AG04450 (cell line): ENCODE measurements at regions not wholly inside any gene's neighbourhood (a gene's known extent, or its start where the extent isn't known, plus 50 kb on each side); places are given as distances from the start of the nearest gene placed in this dataset.

Source experiments
- CTCF ChIA-PET: fragments of 300-600, 350-600 bp; formaldehyde crosslinking; extraction: SDS; loops from one replicate; lab custom pipeline; 2022; ENCODE audit warnings: antibody characterized with exemption, inconsistent platforms; lab: Charles Lee
- POLR2A ChIA-PET: fragments of 350-600 bp; formaldehyde crosslinking; extraction: SDS; loops from one replicate; lab custom pipeline; 2021; ENCODE audit warnings: antibody characterized with exemption, inconsistent platforms; lab: Yijun Ruan, JAX
- DNase-seq: peaks from one replicate; pipeline ENCODE4 v3.0.0-alpha.2; 2011; ENCODE audit warnings: low read depth, low spot score
- H3K27ac ChIP-seq: one replicate; pipeline ENCODE4 v1.5.1; 2012; ENCODE audit warnings: low read depth, low read length, control low read depth
- H3K27me3 ChIP-seq: one replicate; pipeline ENCODE4 v1.6.0; 2012; ENCODE audit warnings: low read length; ENCODE audit not compliant: control insufficient read depth, insufficient read depth
- H3K4me3 ChIP-seq: 2 replicates; pipeline ENCODE4 v1.5.1; 2011; ENCODE audit warnings: mild to moderate bottlenecking, low read depth, low read length, control low read depth
- H3K9me3 ChIP-seq: 2 replicates; pipeline ENCODE4 v1.5.1; 2012; ENCODE audit warnings: low read length; ENCODE audit not compliant: control insufficient read depth, insufficient read depth
- CTCF ChIP-seq: IDR thresholded peaks from 2 replicates; pipeline ENCODE4 v1.5.1; 2011; ENCODE audit warnings: low read depth, low read length, control low read depth, inconsistent platforms

GRCh38 chr9:95626341-95626740, 109.6 kb upstream of the PTCH1 start:
- ChIA-PET CTCF (interaction anchor here (1.4 kb wide), 1 partner anchor 592 kb away, joined by 3 read pairs; no protein-coding TSS in a partner anchor), POLR2A (no interaction called here)
- Histone ChIP-seq H3K4me3 (no peak overlapping the region), H3K27ac (no peak overlapping the region), H3K27me3 (peaks cover 7% of the 10 kb centered on the region), H3K9me3 (peaks cover 10% of the 10 kb centered on the region; the same call in 1 of the 2 replicates)
- no peak for DNase-seq
- no peak for TF ChIP-seq CTCF

GRCh38 chr9:95623640-95624039, 106.9 kb upstream of the PTCH1 start:
- Histone ChIP-seq H3K27ac (no peak overlapping the region), H3K27me3 (peaks cover 14% of the 10 kb centered on the region), H3K9me3 (peaks cover 10% of the 10 kb centered on the region; the same call in 1 of the 2 replicates), H3K4me3 (no peak overlapping the region)
- ChIA-PET CTCF (no interaction called here), POLR2A (interaction anchor here (0.5 kb wide), 1 partner anchor 479 kb away, joined by 7 read pairs; no protein-coding TSS in a partner anchor)
- DNase-seq = no peak
- no peak for TF ChIP-seq CTCF

GRCh38 chr9:95620722-95621121, 104.0 kb upstream of the PTCH1 start:
- DNase-seq = no peak
- Histone ChIP-seq H3K4me3 (no peak overlapping the region), H3K9me3 (no peaks in the 10 kb centered on the region), H3K27ac (no peak overlapping the region), H3K27me3 (peaks cover 13% of the 10 kb centered on the region)
- CTCF ChIA-PET = no interaction called here
- TF ChIP-seq CTCF = no peak
- POLR2A ChIA-PET = no interaction called here

GRCh38 chr9:95620314-95620713, 103.5 kb upstream of the PTCH1 start:
- no peak for DNase-seq
- no peak for TF ChIP-seq CTCF
- ChIA-PET POLR2A (no interaction called here), CTCF (no interaction called here)
- no peaks in the 10 kb centered on the region for H3K9me3 ChIP-seq
- H3K4me3 ChIP-seq = no peak overlapping the region
- H3K27me3 ChIP-seq = peaks cover 13% of the 10 kb centered on the region
- H3K27ac ChIP-seq = no peak overlapping the region

GRCh38 chr9:95615246-95615645, 98.5 kb upstream of the PTCH1 start:
- no peak for DNase-seq
- Histone ChIP-seq H3K27me3 (peaks cover 10% of the 10 kb centered on the region), H3K4me3 (no peak overlapping the region), H3K9me3 (no peaks in the 10 kb centered on the region; the same call in 1 of the 2 replicates), H3K27ac (no peak overlapping the region)
- no peak for TF ChIP-seq CTCF
- CTCF ChIA-PET = no interaction called here
- POLR2A ChIA-PET = no interaction called here
